Cardiac fibroblast (primary cell): ENCODE measurements at regions not wholly inside any gene's neighbourhood (a gene's known extent, or its start where the extent isn't known, plus 50 kb on each side); places are given as distances from the start of the nearest gene placed in this dataset.

Experiments
- DNase-seq, 2 donors: peaks; one replicate each; pipeline versions ENCODE4 v3.0.0 to v3.0.0-alpha.2; 2010; ENCODE audit warnings: low read depth in 2 of 2
- H3K4me3 ChIP-seq, 2 donors: replicated peaks in 1 of 2; 1 replicate in 1 of 2; 2 replicates in 1 of 2; pipeline ENCODE4 v1.5.1; 2011; ENCODE audit warnings: low read depth in 2 of 2, low read length in 2 of 2, mild to moderate bottlenecking in 2 of 2, moderate library complexity in 1 of 2
- TF ChIP-seq, protein P1 (sequence below): IDR thresholded peaks from one replicate; pipeline ENCODE4 v1.5.1; 2011; ENCODE audit warnings: low read depth, mild to moderate bottlenecking, low read length, inconsistent platforms

DNA sequence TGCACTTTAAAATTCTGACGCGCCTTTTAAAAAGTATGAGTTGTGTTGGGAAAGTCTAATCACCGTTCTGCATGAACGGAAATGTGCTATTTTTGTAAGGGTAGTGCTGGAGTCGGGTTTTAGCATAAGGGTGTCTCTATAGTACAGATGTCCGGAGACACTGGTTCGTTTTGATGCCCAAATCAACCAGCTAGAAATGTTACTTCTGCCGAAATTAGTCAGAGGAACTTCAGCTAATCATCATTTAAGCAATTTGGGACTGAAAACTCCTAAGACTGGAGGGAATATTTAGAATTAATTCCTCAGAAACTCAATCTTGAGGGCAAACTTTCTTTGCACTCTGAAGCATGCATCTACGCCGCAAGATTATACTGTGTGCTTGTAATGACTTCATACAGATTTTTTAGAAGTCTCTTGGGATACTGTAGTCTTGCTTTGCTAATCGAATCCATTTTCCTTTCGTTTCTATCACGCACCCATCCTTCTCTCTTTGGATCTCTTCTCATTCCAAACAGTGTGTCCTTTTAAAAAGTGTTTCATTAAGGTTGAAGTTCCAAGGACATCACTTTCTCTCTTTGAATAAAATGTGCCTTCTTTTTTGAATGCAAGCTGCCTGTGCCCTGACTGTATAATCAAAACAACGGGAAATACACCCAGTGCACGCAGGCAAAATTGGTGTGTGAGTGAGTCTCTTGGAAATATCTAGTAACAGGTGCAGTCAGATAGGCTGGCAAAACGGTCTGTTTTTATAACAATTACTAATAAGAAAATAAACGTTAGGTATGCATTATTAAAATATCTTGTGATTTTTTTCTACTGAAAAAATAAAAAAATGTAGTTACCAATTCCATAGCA is 270.9 kb upstream of the TCF4 start:
- H3K4me3 ChIP-seq = peak overlapping the region in 1 of 2 donors; percentile 43
- DNase-seq = peak in 1 of 2 donors; percentile 55
- TF ChIP-seq, protein P1, sequence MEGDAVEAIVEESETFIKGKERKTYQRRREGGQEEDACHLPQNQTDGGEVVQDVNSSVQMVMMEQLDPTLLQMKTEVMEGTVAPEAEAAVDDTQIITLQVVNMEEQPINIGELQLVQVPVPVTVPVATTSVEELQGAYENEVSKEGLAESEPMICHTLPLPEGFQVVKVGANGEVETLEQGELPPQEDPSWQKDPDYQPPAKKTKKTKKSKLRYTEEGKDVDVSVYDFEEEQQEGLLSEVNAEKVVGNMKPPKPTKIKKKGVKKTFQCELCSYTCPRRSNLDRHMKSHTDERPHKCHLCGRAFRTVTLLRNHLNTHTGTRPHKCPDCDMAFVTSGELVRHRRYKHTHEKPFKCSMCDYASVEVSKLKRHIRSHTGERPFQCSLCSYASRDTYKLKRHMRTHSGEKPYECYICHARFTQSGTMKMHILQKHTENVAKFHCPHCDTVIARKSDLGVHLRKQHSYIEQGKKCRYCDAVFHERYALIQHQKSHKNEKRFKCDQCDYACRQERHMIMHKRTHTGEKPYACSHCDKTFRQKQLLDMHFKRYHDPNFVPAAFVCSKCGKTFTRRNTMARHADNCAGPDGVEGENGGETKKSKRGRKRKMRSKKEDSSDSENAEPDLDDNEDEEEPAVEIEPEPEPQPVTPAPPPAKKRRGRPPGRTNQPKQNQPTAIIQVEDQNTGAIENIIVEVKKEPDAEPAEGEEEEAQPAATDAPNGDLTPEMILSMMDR = no peak

- no peak for DNase-seq
- TF ChIP-seq, protein P1 = no peak
- no peak overlapping the region for H3K4me3 ChIP-seq
Observed at GRCh38 chr18:55857956-55858355, 270.0 kb upstream of the TCF4 start.

GRCh38 chr18:55857409-55857808 is 269.4 kb upstream of the TCF4 start:
- H3K4me3 ChIP-seq = no peak overlapping the region
- TF ChIP-seq, protein P1 = no peak
- DNase-seq = no peak

DNA sequence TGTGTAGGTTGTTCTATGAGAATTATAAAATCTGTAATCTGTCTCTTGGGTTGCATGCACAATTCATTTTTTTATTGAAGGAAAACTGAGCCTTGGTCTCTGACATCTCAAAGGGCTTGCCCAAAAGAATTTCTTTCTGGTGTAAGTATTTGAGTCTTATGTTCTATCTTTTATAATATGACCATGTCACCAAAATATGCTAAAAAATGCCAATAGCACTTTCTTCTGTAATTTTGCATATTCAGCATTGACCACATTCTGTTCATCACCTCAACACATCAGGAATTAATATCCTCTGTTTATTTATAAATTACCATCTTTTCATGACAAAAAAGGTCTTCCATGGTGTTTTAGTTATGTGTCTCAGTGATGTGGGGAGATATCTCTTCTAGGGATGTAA is 268.7 kb upstream of the TCF4 start:
- H3K4me3 ChIP-seq = no peak overlapping the region
- DNase-seq = peak in 1 of 2 donors; percentile 12
- TF ChIP-seq, protein P1 = no peak

DNA sequence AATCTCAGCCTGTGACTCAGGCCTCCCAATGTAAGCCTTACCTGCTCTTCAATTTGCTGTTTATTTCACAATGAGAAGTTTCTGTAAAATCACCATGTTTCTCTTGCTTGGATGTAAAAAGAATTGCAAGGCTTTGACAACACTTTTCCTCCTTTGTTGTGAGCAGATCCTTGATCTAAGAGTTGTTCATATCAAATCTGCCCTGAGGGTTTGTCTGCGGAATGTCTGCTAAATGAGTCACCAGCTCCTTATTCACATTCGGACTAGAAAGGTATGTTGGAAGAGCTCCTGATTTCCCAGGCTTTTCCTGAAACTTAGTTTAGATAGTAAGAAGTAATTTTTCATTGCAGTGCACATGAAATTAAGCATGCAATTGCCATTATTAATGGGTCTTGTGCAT is 268.2 kb upstream of the TCF4 start:
- peak; percentile 48 to 66 for DNase-seq
- TF ChIP-seq, protein P1 = no peak
- H3K4me3 ChIP-seq = no peak overlapping the region

- no peak overlapping the region for H3K4me3 ChIP-seq
- no peak for DNase-seq
- TF ChIP-seq, protein P1 = no peak
Observed at GRCh38 chr18:55853268-55853667, 265.3 kb upstream of the TCF4 start.
